GM23338 (cell line): ENCODE measurements at regions not wholly inside any gene's neighbourhood (a gene's known extent, or its start where the extent isn't known, plus 50 kb on each side); places are given as distances from the start of the nearest gene placed in this dataset.

Experiments used
- EZH2 ChIP-seq: fragments of 200-600 bp; sonication (generic); IDR thresholded peaks from one replicate; pipeline ENCODE4 v1.8.0; 2017; ENCODE audit warnings: antibody characterized with exemption, mild to moderate bottlenecking, low read depth; ENCODE audit not compliant: unreplicated experiment
- EZH2phosphoT487 ChIP-seq: fragments of 200-600 bp; sonication (generic); IDR thresholded peaks from one replicate; pipeline ENCODE4 v1.8.1; 2018; ENCODE audit warnings: antibody characterized with exemption; ENCODE audit not compliant: unreplicated experiment
- NANOG ChIP-seq: IDR thresholded peaks from 2 replicates; pipeline ENCODE4 v1.6.1; 2016; ENCODE audit warnings: antibody characterized with exemption, borderline replicate concordance
- POLR2AphosphoS5 ChIP-seq: IDR thresholded peaks from 2 replicates; pipeline ENCODE4 v1.6.1; 2016; ENCODE audit warnings: antibody characterized with exemption, low read depth
- STAT1 ChIP-seq: IDR thresholded peaks from one replicate; pipeline ENCODE4 v1.6.1; 2016; ENCODE audit warnings: antibody characterized with exemption; ENCODE audit not compliant: unreplicated experiment
- ZNF114 ChIP-seq: fragments of 250-450 bp; sonication (Bioruptor Pico); IDR thresholded peaks from 2 replicates; pipeline ENCODE4 v1.5.0; 2020; ENCODE audit warnings: mild to moderate bottlenecking, moderate library complexity
- ZNF331 ChIP-seq: fragments of 250-450 bp; sonication (Bioruptor Pico); IDR thresholded peaks from 2 replicates; pipeline ENCODE4 v1.5.0; 2020; ENCODE audit warnings: low read depth, mild to moderate bottlenecking, moderate library complexity
- TF ChIP-seq, protein P1 (sequence below): fragments of 250-450 bp; sonication (Bioruptor Pico); IDR thresholded peaks from 2 replicates; pipeline ENCODE4 v1.5.0; 2020; ENCODE audit warnings: mild to moderate bottlenecking, moderate library complexity
- TF ChIP-seq, protein P2 (sequence below): IDR thresholded peaks from one replicate; pipeline ENCODE4 v1.6.1; 2018; ENCODE audit warnings: antibody characterized with exemption; ENCODE audit not compliant: unreplicated experiment

DNA sequence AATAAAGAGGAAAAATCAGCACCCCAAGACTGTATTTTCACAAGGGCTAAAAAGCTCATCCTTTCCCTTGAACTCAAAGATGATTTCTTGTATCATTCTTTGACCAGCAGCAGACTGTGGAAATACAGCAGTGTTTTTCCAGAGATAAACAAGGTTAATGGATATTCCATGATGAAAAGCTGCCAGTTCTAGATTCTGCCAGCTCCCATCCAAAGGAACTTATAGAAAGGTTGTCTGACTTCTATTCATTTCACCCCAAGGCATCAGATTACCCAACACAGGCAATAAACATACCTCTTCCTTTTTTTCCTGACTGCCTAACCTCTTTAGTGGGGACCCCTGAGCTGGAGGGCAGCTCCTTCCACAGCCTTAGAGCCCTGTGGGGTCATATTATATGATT lies 375.8 kb upstream of the THBS1 start (continued):
- TF ChIP-seq, protein P1, sequence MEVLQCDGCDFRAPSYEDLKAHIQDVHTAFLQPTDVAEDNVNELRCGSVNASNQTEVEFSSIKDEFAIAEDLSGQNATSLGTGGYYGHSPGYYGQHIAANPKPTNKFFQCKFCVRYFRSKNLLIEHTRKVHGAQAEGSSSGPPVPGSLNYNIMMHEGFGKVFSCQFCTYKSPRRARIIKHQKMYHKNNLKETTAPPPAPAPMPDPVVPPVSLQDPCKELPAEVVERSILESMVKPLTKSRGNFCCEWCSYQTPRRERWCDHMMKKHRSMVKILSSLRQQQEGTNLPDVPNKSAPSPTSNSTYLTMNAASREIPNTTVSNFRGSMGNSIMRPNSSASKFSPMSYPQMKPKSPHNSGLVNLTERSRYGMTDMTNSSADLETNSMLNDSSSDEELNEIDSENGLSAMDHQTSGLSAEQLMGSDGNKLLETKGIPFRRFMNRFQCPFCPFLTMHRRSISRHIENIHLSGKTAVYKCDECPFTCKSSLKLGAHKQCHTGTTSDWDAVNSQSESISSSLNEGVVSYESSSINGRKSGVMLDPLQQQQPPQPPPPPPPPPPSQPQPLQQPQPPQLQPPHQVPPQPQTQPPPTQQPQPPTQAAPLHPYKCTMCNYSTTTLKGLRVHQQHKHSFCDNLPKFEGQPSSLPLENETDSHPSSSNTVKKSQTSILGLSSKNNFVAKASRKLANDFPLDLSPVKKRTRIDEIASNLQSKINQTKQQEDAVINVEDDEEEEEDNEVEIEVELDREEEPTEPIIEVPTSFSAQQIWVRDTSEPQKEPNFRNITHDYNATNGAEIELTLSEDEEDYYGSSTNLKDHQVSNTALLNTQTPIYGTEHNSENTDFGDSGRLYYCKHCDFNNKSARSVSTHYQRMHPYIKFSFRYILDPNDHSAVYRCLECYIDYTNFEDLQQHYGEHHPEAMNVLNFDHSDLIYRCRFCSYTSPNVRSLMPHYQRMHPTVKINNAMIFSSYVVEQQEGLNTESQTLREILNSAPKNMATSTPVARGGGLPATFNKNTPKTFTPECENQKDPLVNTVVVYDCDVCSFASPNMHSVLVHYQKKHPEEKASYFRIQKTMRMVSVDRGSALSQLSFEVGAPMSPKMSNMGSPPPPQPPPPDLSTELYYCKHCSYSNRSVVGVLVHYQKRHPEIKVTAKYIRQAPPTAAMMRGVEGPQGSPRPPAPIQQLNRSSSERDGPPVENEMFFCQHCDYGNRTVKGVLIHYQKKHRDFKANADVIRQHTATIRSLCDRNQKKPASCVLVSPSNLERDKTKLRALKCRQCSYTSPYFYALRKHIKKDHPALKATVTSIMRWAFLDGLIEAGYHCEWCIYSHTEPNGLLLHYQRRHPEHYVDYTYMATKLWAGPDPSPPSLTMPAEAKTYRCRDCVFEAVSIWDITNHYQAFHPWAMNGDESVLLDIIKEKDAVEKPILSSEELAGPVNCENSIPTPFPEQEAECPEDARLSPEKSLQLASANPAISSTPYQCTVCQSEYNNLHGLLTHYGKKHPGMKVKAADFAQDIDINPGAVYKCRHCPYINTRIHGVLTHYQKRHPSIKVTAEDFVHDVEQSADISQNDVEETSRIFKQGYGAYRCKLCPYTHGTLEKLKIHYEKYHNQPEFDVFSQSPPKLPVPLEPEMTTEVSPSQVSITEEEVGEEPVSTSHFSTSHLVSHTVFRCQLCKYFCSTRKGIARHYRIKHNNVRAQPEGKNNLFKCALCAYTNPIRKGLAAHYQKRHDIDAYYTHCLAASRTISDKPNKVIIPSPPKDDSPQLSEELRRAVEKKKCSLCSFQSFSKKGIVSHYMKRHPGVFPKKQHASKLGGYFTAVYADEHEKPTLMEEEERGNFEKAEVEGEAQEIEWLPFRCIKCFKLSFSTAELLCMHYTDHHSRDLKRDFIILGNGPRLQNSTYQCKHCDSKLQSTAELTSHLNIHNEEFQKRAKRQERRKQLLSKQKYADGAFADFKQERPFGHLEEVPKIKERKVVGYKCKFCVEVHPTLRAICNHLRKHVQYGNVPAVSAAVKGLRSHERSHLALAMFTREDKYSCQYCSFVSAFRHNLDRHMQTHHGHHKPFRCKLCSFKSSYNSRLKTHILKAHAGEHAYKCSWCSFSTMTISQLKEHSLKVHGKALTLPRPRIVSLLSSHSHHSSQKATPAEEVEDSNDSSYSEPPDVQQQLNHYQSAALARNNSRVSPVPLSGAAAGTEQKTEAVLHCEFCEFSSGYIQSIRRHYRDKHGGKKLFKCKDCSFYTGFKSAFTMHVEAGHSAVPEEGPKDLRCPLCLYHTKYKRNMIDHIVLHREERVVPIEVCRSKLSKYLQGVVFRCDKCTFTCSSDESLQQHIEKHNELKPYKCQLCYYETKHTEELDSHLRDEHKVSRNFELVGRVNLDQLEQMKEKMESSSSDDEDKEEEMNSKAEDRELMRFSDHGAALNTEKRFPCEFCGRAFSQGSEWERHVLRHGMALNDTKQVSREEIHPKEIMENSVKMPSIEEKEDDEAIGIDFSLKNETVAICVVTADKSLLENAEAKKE, result no peak
- TF ChIP-seq ZNF331 (no peak), EZH2 (no peak), POLR2AphosphoS5 (no peak), ZNF114 (CRISPR knock-in tag) (no peak), EZH2phosphoT487 (no peak), NANOG (no peak), STAT1 (no peak)
- TF ChIP-seq, protein P2, sequence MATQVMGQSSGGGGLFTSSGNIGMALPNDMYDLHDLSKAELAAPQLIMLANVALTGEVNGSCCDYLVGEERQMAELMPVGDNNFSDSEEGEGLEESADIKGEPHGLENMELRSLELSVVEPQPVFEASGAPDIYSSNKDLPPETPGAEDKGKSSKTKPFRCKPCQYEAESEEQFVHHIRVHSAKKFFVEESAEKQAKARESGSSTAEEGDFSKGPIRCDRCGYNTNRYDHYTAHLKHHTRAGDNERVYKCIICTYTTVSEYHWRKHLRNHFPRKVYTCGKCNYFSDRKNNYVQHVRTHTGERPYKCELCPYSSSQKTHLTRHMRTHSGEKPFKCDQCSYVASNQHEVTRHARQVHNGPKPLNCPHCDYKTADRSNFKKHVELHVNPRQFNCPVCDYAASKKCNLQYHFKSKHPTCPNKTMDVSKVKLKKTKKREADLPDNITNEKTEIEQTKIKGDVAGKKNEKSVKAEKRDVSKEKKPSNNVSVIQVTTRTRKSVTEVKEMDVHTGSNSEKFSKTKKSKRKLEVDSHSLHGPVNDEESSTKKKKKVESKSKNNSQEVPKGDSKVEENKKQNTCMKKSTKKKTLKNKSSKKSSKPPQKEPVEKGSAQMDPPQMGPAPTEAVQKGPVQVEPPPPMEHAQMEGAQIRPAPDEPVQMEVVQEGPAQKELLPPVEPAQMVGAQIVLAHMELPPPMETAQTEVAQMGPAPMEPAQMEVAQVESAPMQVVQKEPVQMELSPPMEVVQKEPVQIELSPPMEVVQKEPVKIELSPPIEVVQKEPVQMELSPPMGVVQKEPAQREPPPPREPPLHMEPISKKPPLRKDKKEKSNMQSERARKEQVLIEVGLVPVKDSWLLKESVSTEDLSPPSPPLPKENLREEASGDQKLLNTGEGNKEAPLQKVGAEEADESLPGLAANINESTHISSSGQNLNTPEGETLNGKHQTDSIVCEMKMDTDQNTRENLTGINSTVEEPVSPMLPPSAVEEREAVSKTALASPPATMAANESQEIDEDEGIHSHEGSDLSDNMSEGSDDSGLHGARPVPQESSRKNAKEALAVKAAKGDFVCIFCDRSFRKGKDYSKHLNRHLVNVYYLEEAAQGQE, result no peak
